ENCODE measurements at regions not wholly inside any gene's neighbourhood (a gene's known extent, or its start where the extent isn't known, plus 50 kb on each side); places are given as distances from the start of the nearest gene placed in this dataset.

GRCh38 chr11:15909937-15910598 is 446.3 kb downstream of the SOX6 start:
- DNase-seq (ENCODE audit: low read depth): no peak

DNA sequence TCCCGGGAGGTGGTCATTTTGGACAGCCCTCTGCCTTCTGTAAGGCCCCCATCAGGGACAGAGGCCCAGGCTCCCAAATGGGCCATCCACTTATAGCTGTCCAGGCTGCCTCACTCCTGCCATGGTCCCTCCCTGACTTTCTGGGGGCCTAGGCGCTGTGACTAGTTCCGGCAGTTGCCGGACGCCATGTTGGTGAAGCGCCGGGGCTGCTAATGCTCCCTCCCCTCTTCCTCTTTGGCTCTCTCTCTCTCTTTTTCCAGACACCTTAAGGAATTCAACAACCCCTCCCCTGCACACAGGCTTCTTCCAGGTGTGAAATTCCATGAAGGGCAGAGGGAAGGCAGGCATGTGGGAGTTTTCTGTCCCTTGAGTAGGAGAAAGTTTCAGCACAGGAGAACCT is 445.6 kb downstream of the SOX6 start:
- no peak for DNase-seq (ENCODE audit: low read depth)

GRCh38 chr11:15911377-15912044 is 444.8 kb downstream of the SOX6 start:
- DNase-seq (ENCODE audit: low read depth): no peak

DNA sequence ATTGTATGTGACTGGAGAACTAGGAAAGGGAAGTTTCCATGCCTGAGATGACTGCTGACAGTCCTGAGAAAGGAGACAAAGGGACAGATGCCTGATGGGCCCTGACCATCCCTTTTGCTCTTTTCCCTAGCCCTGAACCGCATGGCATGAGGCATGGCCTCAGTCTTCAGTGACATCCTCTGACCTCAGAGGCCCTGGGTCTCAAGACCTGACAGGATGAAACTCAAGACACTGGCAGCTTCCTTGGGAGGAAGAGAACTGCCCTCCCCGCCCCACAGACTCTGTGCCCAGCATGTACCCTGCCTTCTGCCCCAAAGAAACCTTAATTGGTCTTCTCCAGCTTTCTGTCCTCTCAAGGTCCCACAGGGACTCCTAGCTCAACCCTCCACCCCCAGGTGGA is 444.1 kb downstream of the SOX6 start:
- DNase-seq (ENCODE audit: low read depth): no peak

DNA sequence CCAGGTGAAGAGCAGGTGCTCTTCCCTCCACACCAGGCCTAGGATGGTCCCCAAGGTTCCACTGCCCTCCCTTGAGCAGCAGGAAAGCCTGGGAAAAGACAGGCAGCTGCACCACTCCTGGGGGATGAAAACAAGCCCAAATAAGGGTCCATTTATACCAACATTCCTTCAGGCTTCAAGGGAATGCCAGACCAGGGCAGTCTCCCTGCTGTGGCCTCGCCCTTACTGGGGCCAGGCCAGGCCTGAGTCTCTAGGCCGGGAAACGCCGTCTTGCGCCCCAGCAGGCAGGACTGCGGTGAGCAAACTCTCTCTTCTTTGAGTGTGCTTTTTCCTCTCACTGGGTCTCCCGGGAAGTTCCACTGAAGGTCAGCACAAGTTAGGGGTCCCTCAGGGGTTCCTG is 443.5 kb downstream of the SOX6 start:
- DNase-seq (ENCODE audit: low read depth): no peak

DNA sequence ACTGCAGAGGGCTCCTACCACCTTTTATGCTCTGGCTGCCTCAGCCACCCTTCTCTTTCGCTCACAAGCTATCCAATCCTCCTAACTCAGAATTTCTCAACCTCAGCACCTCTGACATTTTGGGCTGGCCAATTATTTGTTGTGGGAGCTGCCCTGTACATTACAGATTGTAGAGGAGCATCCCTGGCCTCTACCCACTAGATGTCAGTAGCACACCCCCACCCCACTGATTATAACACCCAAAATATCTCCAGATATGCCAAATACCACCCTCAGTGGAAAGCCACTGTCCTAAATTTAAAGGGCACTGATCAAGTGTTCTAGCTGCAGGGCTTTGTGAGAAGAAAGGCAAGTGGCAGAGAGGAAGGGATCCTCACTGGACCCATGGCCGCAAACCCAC is 443.1 kb downstream of the SOX6 start:
- DNase-seq (ENCODE audit: low read depth): no peak
